Right lobe of liver (tissue), 4 donors: ENCODE measurements at regions not wholly inside any gene's neighbourhood (a gene's known extent, or its start where the extent isn't known, plus 50 kb on each side); places are given as distances from the start of the nearest gene placed in this dataset.

Experiments used
- CTCF ChIP-seq, 4 donors: fragments of 200-600 bp in 3 of 4; fragments of 450-650 bp in 1 of 4; IDR thresholded peaks; one replicate each; pipeline versions ENCODE4 v1.5.1 to v1.8.0; 2016 to 2022; ENCODE audit warnings: antibody characterized with exemption in 4 of 4, mild to moderate bottlenecking in 2 of 4
- POLR2A ChIP-seq: fragments of 450-650 bp; IDR thresholded peaks from one replicate; pipeline ENCODE4 v1.6.1; 2017; ENCODE audit warnings: antibody characterized with exemption, mild to moderate bottlenecking
- donor health status: DM: no; HTN: no; CAD: no.
- donor health status: DM: no; HTN: no; CAD: no.
- donor health status: DM: no; HTN: yes; CAD: no.

GRCh38 chr11:88038063-88038462 is 137.2 kb downstream of the RAB38 start:
- no peak for TF ChIP-seq CTCF (IDR thresholded peaks at IDR 0.05)
- TF ChIP-seq POLR2A: no peak
